PC-9 (cell line): ENCODE measurements at regions not wholly inside any gene's neighbourhood (a gene's known extent, or its start where the extent isn't known, plus 50 kb on each side); places are given as distances from the start of the nearest gene placed in this dataset.

Experiments
- BruUV-seq: library from RNA; stranded (reverse); fragments of 400-500 nt; replicated peaks from 2 replicates; lab custom pipeline; 2021; lab: Mats Ljungman, UMichigan
- CTCF ChIA-PET: fragments of 300-600 bp; sonication (Branson Sonifier 250); formaldehyde crosslinking; loops from one replicate; lab custom pipeline; 2022; ENCODE audit warnings: antibody characterized with exemption; lab: Charles Lee
- POLR2A ChIA-PET: fragments of 300-600 bp; sonication (Branson Sonifier 250); formaldehyde crosslinking; loops from one replicate; lab custom pipeline; 2022; ENCODE audit warnings: antibody characterized with exemption; ENCODE audit not compliant: unreplicated experiment; lab: Charles Lee
- DNase-seq, 2 experiments: peaks; one replicate each; pipeline versions ENCODE4 v3.0.0 to v3.0.0-alpha.2; 2015 to 2022; ENCODE audit warnings: mixed read lengths in 1 of 2
- H2AFZ ChIP-seq: fragments of 200-600 bp; sonication (generic); 2 replicates; pipeline ENCODE4 v1.8.1; 2017; ENCODE audit warnings: antibody characterized with exemption
- H3F3A ChIP-seq: fragments of 200-600 bp; sonication (generic); 2 replicates; pipeline ENCODE4 v1.8.1; 2017; ENCODE audit warnings: antibody characterized with exemption, mild to moderate bottlenecking, low read depth; ENCODE audit not compliant: insufficient read depth
- H3K27ac ChIP-seq: fragments of 200-600 bp; sonication (generic); 2 replicates; pipeline ENCODE4 v1.6.1; 2016; ENCODE audit warnings: mixed run types
- H3K27me3 ChIP-seq: fragments of 200-600 bp; sonication (generic); 2 replicates; pipeline ENCODE4 v1.6.1; 2016; ENCODE audit warnings: low read depth, mixed run types; ENCODE audit not compliant: insufficient read depth
- H3K36me3 ChIP-seq: fragments of 200-600 bp; sonication (generic); 2 replicates; pipeline ENCODE4 v1.6.1; 2016; ENCODE audit warnings: low read depth, mixed run types
- H3K4me1 ChIP-seq: fragments of 200-600 bp; sonication (generic); replicated peaks from 2 replicates; pipeline ENCODE4 v1.6.1; 2016; ENCODE audit warnings: mixed run types; ENCODE audit not compliant: insufficient read depth
- H3K4me2 ChIP-seq: fragments of 200-600 bp; sonication (generic); 2 replicates; pipeline ENCODE4 v1.6.1; 2017; ENCODE audit warnings: mixed run types
- H3K4me3 ChIP-seq: fragments of 200-600 bp; sonication (generic); 2 replicates; pipeline ENCODE4 v1.6.1; 2016; ENCODE audit warnings: mixed run types
- H3K79me2 ChIP-seq: fragments of 200-600 bp; sonication (generic); 2 replicates; pipeline ENCODE4 v1.6.1; 2017; ENCODE audit warnings: low read depth, mixed run types
- H3K9me2 ChIP-seq: fragments of 200-600 bp; sonication (generic); 2 replicates; pipeline ENCODE4 v1.8.1; 2017; ENCODE audit warnings: mild to moderate bottlenecking; ENCODE audit not compliant: insufficient read depth
- H3K9me3 ChIP-seq: fragments of 200-600 bp; sonication (generic); 2 replicates; pipeline ENCODE4 v1.8.1; 2016; ENCODE audit warnings: low read depth; ENCODE audit not compliant: insufficient read depth
- H4K20me1 ChIP-seq: fragments of 200-600 bp; sonication (generic); 2 replicates; pipeline ENCODE4 v1.8.1; 2017; ENCODE audit not compliant: insufficient read depth
- CTCF ChIP-seq: fragments of 200-600 bp; sonication (generic); conservative IDR thresholded peaks from 2 replicates; pipeline ENCODE4 v1.6.1; 2017; ENCODE audit warnings: mixed run types, antibody characterized with exemption, mild to moderate bottlenecking, moderate library complexity
- EZH2 ChIP-seq: fragments of 200-600 bp; sonication (generic); IDR thresholded peaks from 2 replicates; pipeline ENCODE4 v1.8.0; 2017; ENCODE audit warnings: antibody characterized with exemption, low read depth
- intact Hi-C: fragments of 100-400 bp; cut with micrococcal nuclease; formaldehyde crosslinking; loops from one replicate; pipeline ENCODE4 v1.10.0; 2022; ENCODE audit not compliant: unreplicated experiment

- Histone ChIP-seq H3K4me3 (no peak overlapping the region), H4K20me1 (no peaks in the 10 kb centered on the region), H3K27me3 (no peaks in the 10 kb centered on the region), H3K4me1 (no peaks in the 10 kb centered on the region), H3K36me3 (no peaks in the 10 kb centered on the region), H3K27ac (no peak overlapping the region), H3K79me2 (no peaks in the 10 kb centered on the region), H3K9me2 (no peaks in the 10 kb centered on the region), H3K4me2 (peak overlapping the region; percentile 58), H3F3A (no peaks in the 10 kb centered on the region), H3K9me3 (no peaks in the 10 kb centered on the region), H2AFZ (no peak overlapping the region)
- DNase-seq: peak in 1 of 2 experiments; percentile 60
- intact Hi-C loops: loop anchor here (1.0 to 10.0 kb wide), 7 partner anchors 190 to 1556 kb away; no protein-coding TSS in a partner anchor
- ChIA-PET CTCF (interaction anchor here (0.6 to 2.4 kb wide), 3 partner anchors 190 to 645 kb away, joined by 5 to 10 read pairs (median 6); no protein-coding TSS in a partner anchor), POLR2A (no interaction called here)
- BruUV-seq: no TSS peak
- TF ChIP-seq CTCF (peak; percentile 83), EZH2 (no peak)
Measured at GRCh38 chr4:138680989-138681604, 334.5 kb upstream of the NOCT start.

- Histone ChIP-seq H4K20me1 (no peaks in the 10 kb centered on the region), H3K36me3 (no peaks in the 10 kb centered on the region), H3K79me2 (no peaks in the 10 kb centered on the region), H3K9me2 (no peaks in the 10 kb centered on the region), H2AFZ (no peak overlapping the region), H3K27ac (no peak overlapping the region), H3K4me2 (no peak overlapping the region), H3F3A (no peaks in the 10 kb centered on the region), H3K27me3 (no peaks in the 10 kb centered on the region), H3K4me1 (no peaks in the 10 kb centered on the region), H3K4me3 (no peak overlapping the region), H3K9me3 (no peaks in the 10 kb centered on the region)
- intact Hi-C loops: loop anchor here (2.0 to 10.0 kb wide), 5 partner anchors 191 to 1555 kb away; no protein-coding TSS in a partner anchor
- ChIA-PET CTCF (interaction anchor here (0.6 to 2.4 kb wide), 3 partner anchors 191 to 645 kb away, joined by 5 to 10 read pairs (median 6); no protein-coding TSS in a partner anchor), POLR2A (no interaction called here)
- no peak for DNase-seq
- TF ChIP-seq CTCF: no peak
- TF ChIP-seq EZH2: no peak
- BruUV-seq: no TSS peak
Measured at GRCh38 chr4:138680256-138680655, 335.3 kb upstream of the NOCT start.

GRCh38 chr4:138678985-138679746 lies 336.4 kb upstream of the NOCT start:
- Histone ChIP-seq H4K20me1 (no peaks in the 10 kb centered on the region), H3F3A (no peaks in the 10 kb centered on the region), H3K9me2 (no peaks in the 10 kb centered on the region), H3K4me3 (no peak overlapping the region), H3K36me3 (no peaks in the 10 kb centered on the region), H3K4me1 (no peaks in the 10 kb centered on the region), H3K27ac (no peak overlapping the region), H2AFZ (no peak overlapping the region), H3K9me3 (no peaks in the 10 kb centered on the region), H3K4me2 (no peak overlapping the region), H3K79me2 (no peaks in the 10 kb centered on the region), H3K27me3 (no peaks in the 10 kb centered on the region)
- TF ChIP-seq CTCF (no peak), EZH2 (no peak)
- intact Hi-C loops: no loop called here
- ChIA-PET POLR2A (no interaction called here), CTCF (interaction anchor here (2.4 kb wide), 1 partner anchor 644 kb away, joined by 10 read pairs; no protein-coding TSS in a partner anchor)
- no TSS peak for BruUV-seq
- no peak for DNase-seq
